HepG2 (cell line): ENCODE measurements at regions not wholly inside any gene's neighbourhood (a gene's known extent, or its start where the extent isn't known, plus 50 kb on each side); places are given as distances from the start of the nearest gene placed in this dataset.

Source experiments
- ATAC-seq: fragments of 200-7000 bp; cut with Tn5 transposase; 3 replicates; pipeline ENCODE4 v1.9.1; 2020; ENCODE audit warnings: mild to moderate bottlenecking, moderate library complexity
- BruUV-seq: library from RNA; stranded (reverse); fragments of 400-500 nt; replicated peaks from 2 replicates; lab custom pipeline; 2021; lab: Mats Ljungman, UMichigan
- CTCF ChIA-PET: fragments of 300-600 bp; formaldehyde crosslinking; extraction: SDS; loops from one replicate; lab custom pipeline; 2021; ENCODE audit warnings: low total read pairs, inconsistent platforms, low intra/inter-chr PET ratio; lab: Yijun Ruan, JAX
- POLR2A ChIA-PET: fragments of 350-600 bp; sonication (Branson Sonifier 250); formaldehyde crosslinking; loops from one replicate; lab custom pipeline; 2020; ENCODE audit warnings: antibody characterized with exemption, inconsistent platforms; lab: Yijun Ruan, JAX
- DNase-seq: peaks from one replicate; pipeline ENCODE4 v3.0.0-alpha.2; 2015; ENCODE audit warnings: low spot score
- FAIRE-seq: peaks from 3 replicates; lab custom pipeline; 2011; peaks lifted over from hg19 to GRCh38; lab: Jason Lieb, UNC
- H2AFZ ChIP-seq: one replicate; pipeline ENCODE4 v1.6.1; 2011; ENCODE audit warnings: low read length, inconsistent platforms
- H3K27ac ChIP-seq: fragments of 300-600 bp; 3 replicates; pipeline ENCODE4 v1.8.0; 2011; ENCODE audit warnings: mixed run types, mild to moderate bottlenecking, mixed read lengths, low read length, inconsistent platforms; ENCODE audit not compliant: insufficient read depth; ENCODE audit errors: extremely low read length
- H3K27me3 ChIP-seq, 2 experiments: fragments of 200-600 bp in 1 of 2; 2 replicates in 1 of 2; 3 replicates in 1 of 2; pipeline versions ENCODE4 v1.6.0 to v1.8.0; 2011; ENCODE audit warnings: low read length in 2 of 2, mild to moderate bottlenecking in 2 of 2, moderate library complexity in 2 of 2, inconsistent platforms in 1 of 2; ENCODE audit not compliant: insufficient read depth in 2 of 2, control insufficient read depth in 1 of 2
- H3K36me3 ChIP-seq, 2 experiments: fragments of 200-600 bp in 1 of 2; replicated peaks in 1 of 2; 2 replicates in 1 of 2; 3 replicates in 1 of 2; pipeline versions ENCODE4 v1.5.1 to v1.8.0; 2011; ENCODE audit warnings: low read length in 2 of 2, inconsistent platforms in 1 of 2; ENCODE audit not compliant: insufficient read depth in 2 of 2, control insufficient read depth in 1 of 2
- H3K4me1 ChIP-seq: 2 replicates; pipeline ENCODE4 v1.5.1; 2012; ENCODE audit warnings: low read length, inconsistent platforms; ENCODE audit not compliant: insufficient read depth
- H3K4me2 ChIP-seq: 2 replicates; pipeline ENCODE4 v1.6.0; 2011; ENCODE audit warnings: low read depth, low read length, inconsistent platforms
- H3K4me3 ChIP-seq, 3 experiments: fragments of 200-600 bp in 1 of 3; sonication (generic), shearing (Covaris generic) in 1 of 3; replicated peaks in 1 of 3; 2 replicates each; pipeline ENCODE4 v1.5.1; 2011 to 2016; ENCODE audit warnings: low read length in 3 of 3, inconsistent platforms in 2 of 3, low read depth in 2 of 3, mild to moderate bottlenecking in 2 of 3, control low read depth in 1 of 3, mixed read lengths in 1 of 3; ENCODE audit not compliant: insufficient read depth in 1 of 3
- H3K79me2 ChIP-seq: one replicate; pipeline ENCODE4 v1.6.1; 2011; ENCODE audit warnings: low read length, inconsistent platforms; ENCODE audit not compliant: insufficient read depth
- H3K9ac ChIP-seq: 2 replicates; pipeline ENCODE4 v1.6.0; 2011; ENCODE audit warnings: mild to moderate bottlenecking, low read depth, low read length, inconsistent platforms; ENCODE audit not compliant: insufficient read depth
- H3K9me3 ChIP-seq: 2 replicates; pipeline ENCODE4 v1.5.1; 2012; ENCODE audit warnings: mild to moderate bottlenecking, low read length
- H4K20me1 ChIP-seq: 2 replicates; pipeline ENCODE4 v1.6.0; 2011; ENCODE audit warnings: inconsistent platforms, mild to moderate bottlenecking, low read length, moderate library complexity; ENCODE audit not compliant: insufficient read depth
- CEBPB ChIP-seq: IDR thresholded peaks from 2 replicates; pipeline ENCODE4 v1.6.1; 2011; ENCODE audit warnings: low read depth, low read length, improper control_type of control experiment, borderline replicate concordance
- CEBPG ChIP-seq: IDR thresholded peaks from 2 replicates; pipeline ENCODE4 v1.6.1; 2016
- FOSL2 ChIP-seq: sonication (generic); formaldehyde crosslinking; IDR thresholded peaks from 2 replicates; pipeline ENCODE4 v1.4.0; 2020; ENCODE audit warnings: missing genetic modification reagents
- GATAD2A ChIP-seq: IDR thresholded peaks from 2 replicates; pipeline ENCODE4 v1.6.1; 2016
- NFIC ChIP-seq: IDR thresholded peaks from 2 replicates; pipeline ENCODE4 v1.6.1; 2012; ENCODE audit warnings: mild to moderate bottlenecking, low read length, inconsistent platforms
- NR2F6 ChIP-seq, 2 experiments: IDR thresholded peaks; 2 replicates each; pipeline ENCODE4 v1.6.1; 2016; ENCODE audit warnings: antibody characterized with exemption in 1 of 2, mild to moderate bottlenecking in 1 of 2
- PRPF4 ChIP-seq: fragments of 200-400 bp; formaldehyde crosslinking; IDR thresholded peaks from 2 replicates; pipeline ENCODE4 v1.6.1; 2016; ENCODE audit warnings: low read length, low read depth; ENCODE audit not compliant: poor library complexity, severe bottlenecking
- SNAI1 ChIP-seq: sonication (generic); formaldehyde crosslinking; IDR thresholded peaks from 2 replicates; pipeline ENCODE4 v1.5.0; 2020; ENCODE audit warnings: mild to moderate bottlenecking, missing genetic modification reagents, borderline replicate concordance
- SNRNP70 ChIP-seq: fragments of 200-400 bp; formaldehyde crosslinking; IDR thresholded peaks from 2 replicates; pipeline ENCODE4 v1.6.1; 2017; ENCODE audit warnings: mild to moderate bottlenecking, low read depth, low read length, moderate library complexity
- SOX13 ChIP-seq, 3 experiments: fragments of 450-650 bp in 1 of 3; sonication (generic) in 1 of 3; formaldehyde crosslinking in 1 of 3; IDR thresholded peaks in 2 of 3; conservative IDR thresholded peaks in 1 of 3; 2 replicates each; pipeline versions ENCODE4 v1.5.0 to v1.6.1; 2016 to 2020; ENCODE audit warnings: antibody characterized with exemption in 1 of 3, mild to moderate bottlenecking in 1 of 3, missing compliant biosample characterization in 1 of 3, missing genetic modification reagents in 1 of 3, moderate library complexity in 1 of 3
- SOX5 ChIP-seq: IDR thresholded peaks from 2 replicates; pipeline ENCODE4 v1.6.1; 2016; ENCODE audit warnings: borderline replicate concordance
- TEAD3 ChIP-seq: optimal IDR thresholded peaks from 2 replicates; pipeline ENCODE3; 2016; ENCODE audit warnings: borderline replicate concordance
- TOPORS ChIP-seq: sonication (generic); formaldehyde crosslinking; IDR thresholded peaks from 2 replicates; pipeline ENCODE4 v1.8.0; 2023; ENCODE audit warnings: mild to moderate bottlenecking, missing genetic modification reagents
- ZBTB8A ChIP-seq: sonication (generic); formaldehyde crosslinking; IDR thresholded peaks from 2 replicates; pipeline ENCODE4 v1.4.0; 2020; ENCODE audit warnings: mild to moderate bottlenecking, low read depth, missing genetic modification reagents, borderline replicate concordance
- ZNF121 ChIP-seq: sonication (generic); formaldehyde crosslinking; IDR thresholded peaks from 2 replicates; pipeline ENCODE4 v1.5.0; 2020; ENCODE audit warnings: mild to moderate bottlenecking, missing genetic modification reagents
- ZNF24 ChIP-seq: fragments of 450-650 bp; IDR thresholded peaks from 2 replicates; pipeline ENCODE4 v1.6.1; 2017; ENCODE audit warnings: antibody characterized with exemption, mild to moderate bottlenecking
- WGBS: methylation state at CpG from one replicate; pipeline ENCODE4 v1.1.6; 2017; ENCODE audit warnings: low lambda C conversion rate; 5-methylcytosine and 5-hydroxymethylcytosine counted together
- in situ Hi-C: cut with HindIII; loops from 2 replicates; pipeline ENCODE4 v1.10.0; 2017; ENCODE audit warnings: low pct_unique_long_range_greater_than_20kb; ENCODE audit not compliant: extremely low pct_ligation_motif_present
- intact Hi-C: fragments of 100-400 bp; cut with micrococcal nuclease; formaldehyde crosslinking; loops from one replicate; pipeline ENCODE4 v1.10.0; 2022; ENCODE audit not compliant: unreplicated experiment
- TF ChIP-seq, protein P1 (sequence below): IDR thresholded peaks from 2 replicates; pipeline ENCODE4 v1.4.0; 2020; ENCODE audit warnings: mild to moderate bottlenecking, missing genetic modification reagents
- TF ChIP-seq, protein P2 (sequence below): sonication (generic); formaldehyde crosslinking; IDR thresholded peaks from 2 replicates; pipeline ENCODE4 v1.4.0; 2020; ENCODE audit warnings: missing genetic modification reagents
- TF ChIP-seq, protein P3 (sequence below): sonication (generic); formaldehyde crosslinking; IDR thresholded peaks from 2 replicates; pipeline ENCODE4 v1.4.0; 2020; ENCODE audit warnings: missing genetic modification reagents

DNA sequence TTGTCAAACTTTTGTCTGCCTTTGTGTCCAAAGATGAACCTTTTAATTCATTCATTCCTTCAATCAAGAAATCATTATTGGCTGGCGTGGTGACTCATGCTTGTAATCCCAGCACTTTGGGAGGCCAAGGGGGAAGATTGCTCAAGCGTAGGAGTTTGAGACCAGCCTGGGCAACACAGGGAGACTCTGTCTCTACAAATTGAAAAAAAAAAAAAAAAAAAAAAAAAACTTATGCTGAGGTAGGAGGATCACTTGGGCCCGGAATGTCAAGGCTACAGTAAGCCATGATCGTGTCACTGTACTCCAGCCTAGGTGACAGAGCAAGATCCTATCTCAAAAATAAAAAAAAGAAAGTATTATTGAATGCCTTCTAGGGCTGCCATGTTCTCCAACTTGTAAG, 51.3 kb upstream of the CXADR start:
- peak; percentile 74 for DNase-seq
- Histone ChIP-seq H3K9me3 (no peaks in the 10 kb centered on the region), H4K20me1 (no peaks in the 10 kb centered on the region), H3K9ac (peak overlapping the region; percentile 23; the same call in 1 of the 2 replicates), H3K4me3 (no peak overlapping the region; a peak in 1 of 6 replicates), H3K36me3 (no peaks in the 10 kb centered on the region), H3K79me2 (no peaks in the 10 kb centered on the region), H3K27ac (peak overlapping the region; percentile 80), H3K4me2 (peak overlapping the region; percentile 52), H3K27me3 (no peaks in the 10 kb centered on the region), H2AFZ (no peak overlapping the region), H3K4me1 (peaks cover 47% of the 10 kb centered on the region)
- WGBS: 17% methylated on average over 4 of the region's 4 CpGs
- ChIA-PET POLR2A (interaction anchor here (2.8 to 2.9 kb wide), 2 partner anchors 11 to 51 kb away, joined by 14 to 18 read pairs; partner anchors contain the start of gene CXADR), CTCF (no interaction called here)
- BruUV-seq: no TSS peak
- intact Hi-C loops: no loop called here
- ATAC-seq: peak; percentile 34; the same call in 2 of the 3 replicates
- in situ Hi-C loops: loop anchor here (5.0 kb wide), 1 partner anchor 41 kb away; no protein-coding TSS in a partner anchor
- no peak for FAIRE-seq
- TF ChIP-seq CEBPG (CRISPR knock-in tag) (peak; percentile 43; the same call in 1 of the 2 replicates), PRPF4 (no peak), SNAI1 (CRISPR knock-in tag) (no peak), SNRNP70 (no peak), FOSL2 (CRISPR knock-in tag) (peak; percentile 89), TOPORS (CRISPR knock-in tag) (no peak), SOX13 (IDR thresholded peaks at IDR 0.05) (no peak), SOX13 (CRISPR knock-in tag; conservative IDR thresholded peaks at IDR 0.05 in 1 of 2, IDR thresholded peaks at IDR 0.05 in 1 of 2) (0 out of 4 replicates have a peak, but pooled peaks of 1 of the 2 experiments have one; percentile 40), NR2F6 (IDR thresholded peaks at IDR 0.05) (no peak), NR2F6 (CRISPR knock-in tag; IDR thresholded peaks at IDR 0.05) (0 out of 2 replicates have a peak, but pooled peaks have one; percentile 12), ZNF24 (peak; percentile 74; the same call in 1 of the 2 replicates), ZNF121 (peak; percentile 63; the same call in 1 of the 2 replicates), GATAD2A (peak; percentile 47; the same call in 1 of the 2 replicates), SOX5 (CRISPR knock-in tag) (no peak), ZBTB8A (CRISPR knock-in tag) (no peak), TEAD3 (peak; percentile 37), NFIC (0 out of 2 replicates have a peak, but pooled peaks have one; percentile 8), CEBPB (0 out of 2 replicates have a peak, but pooled peaks have one; percentile 18)
- TF ChIP-seq, protein P1, sequence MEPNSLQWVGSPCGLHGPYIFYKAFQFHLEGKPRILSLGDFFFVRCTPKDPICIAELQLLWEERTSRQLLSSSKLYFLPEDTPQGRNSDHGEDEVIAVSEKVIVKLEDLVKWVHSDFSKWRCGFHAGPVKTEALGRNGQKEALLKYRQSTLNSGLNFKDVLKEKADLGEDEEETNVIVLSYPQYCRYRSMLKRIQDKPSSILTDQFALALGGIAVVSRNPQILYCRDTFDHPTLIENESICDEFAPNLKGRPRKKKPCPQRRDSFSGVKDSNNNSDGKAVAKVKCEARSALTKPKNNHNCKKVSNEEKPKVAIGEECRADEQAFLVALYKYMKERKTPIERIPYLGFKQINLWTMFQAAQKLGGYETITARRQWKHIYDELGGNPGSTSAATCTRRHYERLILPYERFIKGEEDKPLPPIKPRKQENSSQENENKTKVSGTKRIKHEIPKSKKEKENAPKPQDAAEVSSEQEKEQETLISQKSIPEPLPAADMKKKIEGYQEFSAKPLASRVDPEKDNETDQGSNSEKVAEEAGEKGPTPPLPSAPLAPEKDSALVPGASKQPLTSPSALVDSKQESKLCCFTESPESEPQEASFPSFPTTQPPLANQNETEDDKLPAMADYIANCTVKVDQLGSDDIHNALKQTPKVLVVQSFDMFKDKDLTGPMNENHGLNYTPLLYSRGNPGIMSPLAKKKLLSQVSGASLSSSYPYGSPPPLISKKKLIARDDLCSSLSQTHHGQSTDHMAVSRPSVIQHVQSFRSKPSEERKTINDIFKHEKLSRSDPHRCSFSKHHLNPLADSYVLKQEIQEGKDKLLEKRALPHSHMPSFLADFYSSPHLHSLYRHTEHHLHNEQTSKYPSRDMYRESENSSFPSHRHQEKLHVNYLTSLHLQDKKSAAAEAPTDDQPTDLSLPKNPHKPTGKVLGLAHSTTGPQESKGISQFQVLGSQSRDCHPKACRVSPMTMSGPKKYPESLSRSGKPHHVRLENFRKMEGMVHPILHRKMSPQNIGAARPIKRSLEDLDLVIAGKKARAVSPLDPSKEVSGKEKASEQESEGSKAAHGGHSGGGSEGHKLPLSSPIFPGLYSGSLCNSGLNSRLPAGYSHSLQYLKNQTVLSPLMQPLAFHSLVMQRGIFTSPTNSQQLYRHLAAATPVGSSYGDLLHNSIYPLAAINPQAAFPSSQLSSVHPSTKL (CRISPR knock-in tag): 0 out of 2 replicates have a peak, but pooled peaks have one; percentile 13
- TF ChIP-seq, protein P2, sequence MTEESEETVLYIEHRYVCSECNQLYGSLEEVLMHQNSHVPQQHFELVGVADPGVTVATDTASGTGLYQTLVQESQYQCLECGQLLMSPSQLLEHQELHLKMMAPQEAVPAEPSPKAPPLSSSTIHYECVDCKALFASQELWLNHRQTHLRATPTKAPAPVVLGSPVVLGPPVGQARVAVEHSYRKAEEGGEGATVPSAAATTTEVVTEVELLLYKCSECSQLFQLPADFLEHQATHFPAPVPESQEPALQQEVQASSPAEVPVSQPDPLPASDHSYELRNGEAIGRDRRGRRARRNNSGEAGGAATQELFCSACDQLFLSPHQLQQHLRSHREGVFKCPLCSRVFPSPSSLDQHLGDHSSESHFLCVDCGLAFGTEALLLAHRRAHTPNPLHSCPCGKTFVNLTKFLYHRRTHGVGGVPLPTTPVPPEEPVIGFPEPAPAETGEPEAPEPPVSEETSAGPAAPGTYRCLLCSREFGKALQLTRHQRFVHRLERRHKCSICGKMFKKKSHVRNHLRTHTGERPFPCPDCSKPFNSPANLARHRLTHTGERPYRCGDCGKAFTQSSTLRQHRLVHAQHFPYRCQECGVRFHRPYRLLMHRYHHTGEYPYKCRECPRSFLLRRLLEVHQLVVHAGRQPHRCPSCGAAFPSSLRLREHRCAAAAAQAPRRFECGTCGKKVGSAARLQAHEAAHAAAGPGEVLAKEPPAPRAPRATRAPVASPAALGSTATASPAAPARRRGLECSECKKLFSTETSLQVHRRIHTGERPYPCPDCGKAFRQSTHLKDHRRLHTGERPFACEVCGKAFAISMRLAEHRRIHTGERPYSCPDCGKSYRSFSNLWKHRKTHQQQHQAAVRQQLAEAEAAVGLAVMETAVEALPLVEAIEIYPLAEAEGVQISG (CRISPR knock-in tag): no peak
- TF ChIP-seq, protein P3, sequence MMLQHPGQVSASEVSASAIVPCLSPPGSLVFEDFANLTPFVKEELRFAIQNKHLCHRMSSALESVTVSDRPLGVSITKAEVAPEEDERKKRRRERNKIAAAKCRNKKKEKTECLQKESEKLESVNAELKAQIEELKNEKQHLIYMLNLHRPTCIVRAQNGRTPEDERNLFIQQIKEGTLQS (CRISPR knock-in tag): 0 out of 2 replicates have a peak, but pooled peaks have one; percentile 40
